HuH-7 (cell line): ENCODE measurements at regions not wholly inside any gene's neighbourhood (a gene's known extent, or its start where the extent isn't known, plus 50 kb on each side); places are given as distances from the start of the nearest gene placed in this dataset.

ENCODE experiments used
- DNase-seq: peaks from one replicate; pipeline ENCODE4 v3.0.0; 2011; ENCODE audit warnings: low spot score

DNA sequence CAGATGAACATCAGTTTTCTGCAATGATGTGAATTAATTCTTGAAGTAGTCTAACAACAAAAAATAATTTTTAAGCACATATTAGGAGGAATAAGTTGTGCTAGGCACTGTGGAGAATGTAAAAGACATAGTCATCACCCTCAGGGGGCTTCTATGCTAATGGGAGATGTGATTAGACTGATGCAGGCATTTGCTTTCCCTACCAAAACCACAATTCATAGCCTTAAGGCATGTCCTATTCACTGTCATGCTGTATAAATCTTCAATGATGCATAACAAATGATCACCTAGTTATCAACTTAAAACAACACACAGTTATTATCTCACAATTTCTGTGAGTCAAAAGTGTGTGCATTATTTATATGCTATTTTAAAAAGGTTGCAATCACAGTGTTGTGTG, 422.6 kb downstream of the MAN2A1 start:
- no peak for DNase-seq

GRCh38 chr5:110115503-110115902, 425.8 kb downstream of the MAN2A1 start:
- no peak for DNase-seq

- DNase-seq: no peak
These were observed 426.8 kb downstream of the MAN2A1 start for GRCh38 chr5:110116539-110116938.

DNA sequence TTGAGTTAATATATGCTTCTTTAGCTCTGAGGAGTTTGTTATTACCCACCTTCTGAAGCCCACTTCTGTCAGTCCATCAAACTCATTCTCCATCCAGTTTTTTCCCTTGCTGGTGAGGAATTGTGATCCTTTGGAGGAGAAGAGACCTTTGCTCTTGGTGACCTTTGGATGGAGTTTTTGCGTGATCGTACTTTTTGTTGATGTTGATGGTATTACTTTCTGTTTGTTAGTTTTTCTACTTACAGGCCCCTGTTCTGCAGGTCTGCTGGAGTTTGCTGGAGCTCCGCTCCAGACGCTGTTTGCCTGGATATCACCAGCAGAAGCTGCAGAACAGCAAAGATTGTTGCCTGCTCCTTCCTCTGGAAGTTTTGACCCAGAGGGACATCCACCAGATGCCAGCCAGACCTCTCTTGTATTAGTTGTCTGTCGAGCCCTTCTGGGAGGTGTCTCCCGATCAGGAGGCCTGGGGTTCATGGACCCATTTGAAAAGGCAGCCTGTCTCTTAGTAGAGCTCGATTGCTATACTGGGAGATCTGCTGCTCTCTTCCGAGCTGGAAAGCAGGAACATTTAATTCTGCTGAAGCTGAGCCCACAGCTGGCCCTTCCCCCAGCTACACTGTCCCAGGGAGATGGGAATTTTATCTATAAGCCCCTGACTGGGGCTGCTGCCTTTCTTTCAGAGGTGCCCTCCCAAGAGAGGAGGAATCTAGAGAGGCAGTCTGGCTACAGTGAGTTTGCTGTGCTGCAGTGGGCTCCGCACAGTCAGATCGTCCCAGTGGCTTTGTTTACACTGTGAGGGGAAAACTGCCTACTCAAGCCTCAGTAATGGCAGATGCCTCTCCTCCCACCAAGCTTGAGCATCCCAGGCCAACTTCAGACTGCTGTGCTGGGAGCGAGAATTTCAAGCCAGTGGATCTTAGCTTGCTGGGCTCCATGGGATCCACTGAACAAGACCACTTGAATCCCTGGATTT, 445.5 kb downstream of the MAN2A1 start:
- no peak for DNase-seq

DNA sequence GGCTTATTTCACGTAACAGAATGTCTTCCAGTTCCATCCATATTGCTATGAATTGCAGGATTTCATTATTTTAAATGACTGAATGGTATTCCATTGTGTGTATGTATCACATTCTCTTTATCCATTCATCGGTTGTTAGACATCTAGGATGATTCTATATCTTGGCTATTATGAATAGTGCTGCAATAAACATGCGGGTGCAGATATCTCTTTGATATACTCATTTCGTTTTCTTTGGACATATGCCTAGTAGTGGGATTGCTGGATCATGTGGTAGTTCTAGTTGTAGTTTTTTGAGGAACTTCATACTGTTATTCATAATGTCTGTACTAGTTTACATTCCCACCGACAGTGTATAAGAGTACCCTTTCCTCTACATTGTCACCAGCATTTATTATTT, 460.5 kb downstream of the MAN2A1 start:
- DNase-seq: no peak

DNA sequence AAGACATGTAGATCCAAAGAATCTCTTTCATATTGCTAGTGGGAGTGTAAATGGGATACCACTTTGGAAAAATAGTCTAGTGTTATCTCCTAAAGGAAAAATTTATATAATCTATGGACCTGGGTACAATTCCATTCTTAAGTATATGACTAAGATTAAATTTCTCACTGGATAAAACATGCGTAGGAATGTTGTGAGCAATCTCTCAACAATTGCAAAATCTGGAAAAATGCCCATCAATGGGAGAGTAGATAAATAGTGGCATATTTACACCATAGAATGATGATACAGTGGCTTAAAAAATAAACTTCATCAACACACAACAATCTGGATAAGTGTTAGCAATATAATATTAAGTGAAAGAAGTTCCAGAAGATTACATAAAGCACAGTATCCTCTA, 469.5 kb downstream of the MAN2A1 start:
- no peak for DNase-seq

DNA sequence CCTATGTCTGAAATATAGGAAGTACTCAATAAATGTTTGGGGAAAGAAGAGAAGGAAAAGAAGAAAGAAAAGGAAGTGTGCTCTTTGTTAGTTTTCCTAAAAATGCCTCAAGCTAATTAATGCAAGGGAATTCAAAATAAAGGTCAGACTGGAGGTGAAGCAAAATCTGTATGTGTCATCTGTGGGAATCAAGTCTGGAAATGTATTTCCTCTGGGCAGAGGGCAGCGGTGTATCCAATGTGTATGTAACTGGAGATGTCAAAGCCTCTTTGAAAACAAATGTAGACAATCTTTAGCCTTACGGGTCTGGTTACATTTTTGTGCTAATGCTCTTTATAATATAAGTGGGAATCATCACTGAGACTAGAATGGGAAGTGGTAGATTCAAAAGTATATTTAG, 471.4 kb downstream of the MAN2A1 start:
- no peak for DNase-seq

DNA sequence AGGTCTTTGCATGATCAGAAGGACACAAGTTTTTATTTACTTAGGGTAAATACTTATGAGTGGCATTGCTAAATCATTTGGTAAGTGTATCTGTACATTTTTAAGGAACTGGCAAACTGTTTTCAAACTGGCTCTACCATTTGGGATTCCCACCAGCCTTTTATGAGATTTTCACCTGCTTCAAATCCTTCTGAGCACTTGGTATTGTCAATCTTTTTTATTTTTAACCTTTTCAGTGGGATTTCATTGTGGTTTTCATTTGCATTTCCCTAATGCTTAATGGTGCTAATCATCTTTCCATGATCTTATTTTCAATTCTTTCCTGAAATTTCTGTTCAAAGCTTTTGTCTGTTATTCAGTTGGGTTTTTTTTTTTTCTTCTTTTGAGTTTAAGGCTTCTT, 475.6 kb downstream of the MAN2A1 start:
- DNase-seq: no peak

DNA sequence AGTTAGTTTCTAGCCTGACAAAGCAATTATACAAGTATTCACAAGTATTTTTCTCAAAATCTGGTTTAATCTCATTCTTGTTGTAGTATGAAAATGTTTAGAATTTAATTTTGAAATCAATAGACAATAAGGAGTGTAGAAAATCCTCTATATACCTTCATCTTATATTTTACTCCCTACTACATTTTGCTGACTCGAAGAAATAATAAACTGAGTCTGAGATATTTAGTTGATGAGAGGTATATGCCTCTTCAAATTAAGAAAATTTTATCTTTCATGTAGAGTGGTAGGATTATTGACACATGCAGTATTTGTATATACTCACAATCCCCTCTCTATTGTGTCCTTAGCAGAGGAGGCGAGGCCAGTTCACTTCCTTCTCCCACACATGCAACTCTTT, 477.7 kb downstream of the MAN2A1 start:
- DNase-seq: no peak

DNA sequence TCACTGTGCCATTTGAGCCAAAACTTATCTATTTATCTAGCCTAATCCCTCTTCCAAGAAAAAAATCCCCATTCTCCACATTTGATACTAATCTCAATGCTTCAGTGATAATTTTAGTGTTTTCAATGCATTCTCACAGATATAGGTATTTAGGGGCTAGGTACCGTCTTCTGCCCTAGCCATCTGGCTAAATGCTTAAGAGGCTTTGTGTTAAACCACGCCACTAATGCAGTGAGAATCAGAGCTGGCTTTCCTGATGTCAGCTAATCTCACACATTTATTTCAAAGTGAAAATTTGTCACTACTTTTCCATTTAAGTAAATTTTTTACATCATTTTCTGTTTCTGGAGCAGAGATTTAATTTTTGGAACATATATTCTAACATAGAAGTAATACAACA, 479.7 kb downstream of the MAN2A1 start:
- no peak for DNase-seq

- DNase-seq: no peak
These were observed 488.0 kb downstream of the MAN2A1 start for GRCh38 chr5:110177729-110178128.

DNA sequence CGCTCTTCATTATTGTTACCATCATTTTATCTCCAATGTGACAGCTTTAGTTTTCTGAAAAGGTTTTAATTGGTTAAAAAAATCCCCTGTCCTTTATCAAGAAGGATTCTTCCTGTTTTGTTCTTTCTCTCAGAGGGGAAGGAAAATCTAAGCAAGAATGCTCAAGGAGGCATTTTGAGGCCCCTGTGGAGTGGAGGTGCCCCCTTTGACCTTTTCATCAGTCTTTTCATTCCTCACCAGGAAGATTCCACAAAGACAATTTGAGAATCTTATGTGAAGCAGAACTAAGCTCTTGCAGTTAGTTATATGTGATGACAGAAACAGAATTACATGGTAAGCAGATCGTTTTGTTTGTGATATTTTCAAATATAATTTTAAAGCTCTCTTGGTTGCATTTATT, 489.6 kb downstream of the MAN2A1 start:
- no peak for DNase-seq

DNA sequence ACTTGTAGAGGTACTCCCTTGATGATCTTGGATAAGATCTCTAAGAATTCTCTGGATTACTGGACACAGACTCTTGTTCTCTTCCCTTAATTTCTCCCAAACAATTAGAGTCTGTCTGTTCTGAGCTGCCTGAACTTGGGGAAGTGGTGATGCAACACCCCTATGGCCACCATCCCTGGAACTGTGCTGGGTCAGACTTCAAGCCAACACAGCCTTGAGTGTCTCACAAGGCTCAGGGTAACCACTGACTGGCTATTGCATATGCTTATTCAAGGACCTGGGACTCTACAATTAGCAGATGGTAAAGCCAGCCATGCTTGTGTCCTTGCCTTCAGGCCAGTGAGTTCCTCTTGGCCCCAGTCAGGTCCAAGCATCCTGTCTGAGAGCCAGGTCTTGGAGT, 504.5 kb downstream of the MAN2A1 start:
- no peak for DNase-seq

DNA sequence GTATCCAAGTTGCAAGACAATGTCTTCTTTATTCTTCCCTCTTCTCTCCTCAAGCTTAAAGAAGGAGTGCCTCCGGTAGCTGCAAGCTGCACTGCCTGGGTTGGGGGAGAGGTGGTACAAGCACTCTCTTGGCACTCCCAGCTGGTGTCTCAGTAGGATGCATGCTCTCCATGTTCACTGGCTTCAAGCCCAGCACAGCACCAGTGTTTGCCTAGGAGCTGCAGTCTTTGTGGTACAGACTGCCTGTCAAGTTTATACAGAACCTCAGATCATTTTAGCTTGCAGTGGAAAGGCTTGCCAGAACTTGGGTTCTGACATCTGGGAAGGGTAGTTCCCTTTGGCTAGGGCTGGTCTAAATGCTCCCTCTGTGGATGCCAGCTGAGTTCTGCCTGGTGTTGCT, 505.6 kb downstream of the MAN2A1 start:
- DNase-seq: no peak

GRCh38 chr5:110201791-110202190, 512.1 kb downstream of the MAN2A1 start:
- no peak for DNase-seq

DNA sequence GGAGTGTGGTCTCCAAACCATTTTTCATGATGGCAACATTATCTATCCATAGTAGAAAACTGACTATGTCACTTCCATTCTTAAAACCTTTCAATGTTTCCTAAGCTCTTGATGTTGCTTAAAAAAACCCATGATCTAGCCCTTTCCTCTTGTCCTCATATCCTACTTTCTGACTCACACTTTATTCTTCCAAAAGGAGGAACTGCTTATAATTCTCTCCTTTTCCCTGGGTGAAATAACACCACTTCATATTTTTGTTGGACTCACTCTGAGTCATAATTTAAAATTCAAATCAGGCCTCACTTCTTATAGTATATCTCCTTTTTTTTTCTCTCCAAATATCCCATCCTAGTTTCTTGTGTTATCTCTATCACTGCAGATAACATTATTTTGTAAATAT, 513.9 kb downstream of the MAN2A1 start:
- no peak for DNase-seq

GRCh38 chr5:110209401-110209800, 517.1 kb downstream of the TMEM232 start:
- DNase-seq: no peak

GRCh38 chr5:110218981-110219380, 507.5 kb downstream of the TMEM232 start:
- no peak for DNase-seq

DNA sequence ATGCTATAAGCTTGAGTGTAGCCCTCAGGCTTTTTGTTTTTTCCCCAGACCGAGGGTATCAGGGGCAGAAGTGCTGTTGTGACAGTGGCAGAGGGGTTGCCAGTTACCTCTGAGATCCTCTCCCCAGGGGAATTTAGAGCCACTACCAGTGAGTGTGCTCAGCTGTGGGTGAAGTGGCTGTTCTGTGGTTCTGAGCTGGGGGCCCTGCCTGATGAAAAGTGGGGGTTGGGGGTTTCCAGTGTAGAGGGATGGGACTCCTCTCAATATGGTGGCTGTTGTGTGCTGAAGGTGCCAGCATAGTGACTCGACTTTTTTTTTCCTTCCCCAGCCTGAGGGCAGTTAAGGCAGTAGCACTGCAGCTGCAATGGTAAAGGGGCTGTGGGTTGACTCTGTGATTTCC, 506.7 kb downstream of the TMEM232 start:
- no peak for DNase-seq

- no peak for DNase-seq
These were observed 505.4 kb downstream of the TMEM232 start for GRCh38 chr5:110221036-110221435.

GRCh38 chr5:110224050-110224449, 502.4 kb downstream of the TMEM232 start:
- no peak for DNase-seq

DNA sequence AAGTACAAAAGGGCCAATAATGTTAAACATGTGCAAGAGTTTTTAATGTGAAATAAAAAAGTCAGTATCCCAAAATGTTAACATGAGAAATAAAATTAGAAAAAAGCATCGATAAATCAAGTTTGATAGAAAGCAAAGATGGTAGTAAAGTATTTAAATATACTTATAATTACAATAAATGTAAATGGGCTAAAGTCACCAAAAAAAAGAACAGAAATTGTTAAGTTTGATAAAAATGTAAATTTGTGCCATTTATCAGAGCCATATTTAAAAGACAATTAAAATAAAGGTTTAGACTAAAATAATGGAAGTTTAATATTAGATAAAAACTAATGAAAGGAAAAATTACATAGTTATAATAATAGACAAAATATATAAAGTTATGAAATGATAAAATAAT, 500.5 kb downstream of the TMEM232 start:
- no peak for DNase-seq

DNA sequence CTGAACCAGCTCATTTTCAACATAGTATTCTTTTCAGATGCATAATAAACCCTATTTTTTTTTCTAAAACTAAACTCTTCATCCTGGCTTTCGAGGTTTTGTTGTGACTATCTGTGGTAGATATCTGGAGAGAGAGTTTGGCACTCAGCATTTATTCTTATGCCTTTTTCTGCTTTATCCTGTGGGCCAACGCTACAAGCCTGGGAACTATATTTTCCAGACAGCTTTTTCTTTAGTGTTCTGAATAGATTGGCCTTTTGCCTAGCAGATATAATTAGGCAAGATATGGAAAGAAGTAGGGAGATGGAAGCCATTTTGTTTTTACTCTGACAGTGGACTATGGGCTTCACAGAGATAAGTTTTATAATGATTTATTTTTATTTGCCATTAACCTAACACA, 486.7 kb downstream of the TMEM232 start:
- DNase-seq: no peak

- no peak for DNase-seq
These were observed 483.5 kb downstream of the TMEM232 start for GRCh38 chr5:110242950-110243349.
